Erythroblast (primary cell): ENCODE measurements at regions not wholly inside any gene's neighbourhood (a gene's known extent, or its start where the extent isn't known, plus 50 kb on each side); places are given as distances from the start of the nearest gene placed in this dataset.
A peak's percentile ranks its signal among the peaks of the same experiment; 100 is the strongest.

Source experiments
- DNase-seq, 2 experiments: peaks; one replicate each; lab custom pipeline; 2025; lab: John Stamatoyannopoulos, UW
- GATA1 ChIP-seq: IDR thresholded peaks from 2 replicates; pipeline ENCODE4 v1.6.1; 2011; ENCODE audit warnings: low read depth, mild to moderate bottlenecking, control low read depth, low read length, moderate library complexity
- POLR2A ChIP-seq: IDR thresholded peaks from 2 replicates; pipeline ENCODE4 v1.6.1; 2011; ENCODE audit warnings: mild to moderate bottlenecking, low read length

DNA sequence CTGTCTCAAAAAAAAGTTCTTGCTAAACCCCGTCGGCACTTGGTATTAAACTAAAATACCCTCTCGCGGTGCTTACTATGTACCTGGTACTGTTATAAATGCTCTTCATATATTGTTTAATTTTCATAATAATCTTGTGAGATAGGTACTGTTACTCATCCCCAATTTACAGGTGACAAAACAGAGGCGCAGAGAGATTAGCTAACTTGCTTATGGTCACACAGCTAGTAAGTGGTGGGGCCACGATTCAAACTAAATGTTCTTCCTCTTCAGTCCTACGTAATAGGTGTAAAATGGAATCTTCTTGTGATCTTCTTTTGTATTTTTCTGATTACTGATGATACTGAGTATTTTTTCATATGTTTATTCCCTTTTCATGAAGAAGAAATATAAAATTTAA lies 51.3 kb downstream of the TET3 start:
- peak in 1 of 2 experiments; percentile 47 for DNase-seq
- TF ChIP-seq GATA1 (no peak), POLR2A (no peak)

GRCh38 chr2:74036450-74037195 lies 51.9 kb downstream of the TET3 start:
- no peak for TF ChIP-seq POLR2A
- no peak for TF ChIP-seq GATA1
- DNase-seq = peak; percentile 85 to 95

- DNase-seq = peak; percentile 81 to 84
- TF ChIP-seq GATA1 = no peak
- peak; percentile 55 for TF ChIP-seq POLR2A
Observed at GRCh38 chr2:74037379-74037860, 52.7 kb downstream of the TET3 start.

DNA sequence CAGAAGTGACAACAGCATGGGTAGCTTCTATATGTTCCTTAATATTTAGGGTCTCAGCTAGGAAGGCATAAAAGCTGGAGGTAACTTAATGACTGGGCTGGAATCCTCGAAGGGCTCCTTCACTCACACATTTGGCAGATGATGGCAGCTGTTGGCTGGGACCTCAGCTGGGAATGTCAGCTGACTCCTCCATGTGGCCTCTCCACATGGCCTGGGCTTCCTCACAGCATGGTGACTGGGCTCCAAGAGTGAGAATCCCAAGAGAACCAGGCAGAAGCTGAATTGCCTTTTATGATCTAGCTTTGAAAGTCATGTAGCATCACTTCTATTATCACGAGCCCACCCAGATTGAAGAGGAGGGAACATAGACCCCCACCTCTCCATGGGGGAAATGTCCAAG lies 54.9 kb downstream of the TET3 start:
- TF ChIP-seq POLR2A = no peak
- TF ChIP-seq GATA1 = no peak
- no peak for DNase-seq

DNA sequence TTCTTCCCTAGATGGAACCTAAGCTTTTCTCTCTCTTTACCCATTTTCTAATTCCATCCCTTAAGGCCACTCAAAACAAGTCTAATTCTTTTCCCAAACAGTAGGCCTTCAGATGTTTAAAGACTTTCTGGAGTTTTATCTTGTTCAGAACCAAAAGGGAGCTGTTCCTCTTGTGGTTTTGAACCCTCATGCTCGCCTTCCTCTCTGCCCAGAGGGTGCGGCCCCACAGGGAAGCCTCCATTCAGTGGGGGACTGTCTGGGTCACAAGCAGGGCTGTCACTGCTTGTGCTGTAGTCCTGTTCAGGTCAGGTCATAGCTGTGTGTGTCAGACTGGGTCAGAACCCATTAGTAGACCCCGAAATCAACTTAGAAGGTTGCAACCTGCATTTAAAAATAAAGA lies 56.5 kb downstream of the TET3 start:
- TF ChIP-seq POLR2A (peak; percentile 34), GATA1 (no peak)
- peak; percentile 60 to 66 for DNase-seq

DNA sequence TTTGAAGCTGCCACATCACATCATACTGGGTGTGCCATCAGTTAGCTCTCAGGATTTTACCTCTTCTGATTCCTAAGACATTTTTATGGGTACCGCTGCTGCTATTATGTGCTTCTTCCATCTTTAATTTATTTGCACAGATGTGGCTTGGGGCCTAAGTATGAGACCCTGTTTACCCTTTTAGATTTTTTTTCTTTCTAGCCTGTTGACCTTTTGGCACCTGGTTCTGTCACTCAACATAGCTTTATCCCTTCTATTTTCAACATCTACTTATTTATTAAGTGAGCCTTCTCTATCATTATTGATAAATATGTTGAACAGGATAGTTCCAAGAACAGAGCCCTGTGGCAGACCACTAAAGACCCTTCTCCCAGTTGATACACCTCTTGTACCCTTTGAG lies 57.0 kb downstream of the TET3 start:
- TF ChIP-seq GATA1 (no peak), POLR2A (no peak)
- DNase-seq = no peak

GRCh38 chr2:74042606-74043005 lies 57.9 kb downstream of the TET3 start:
- DNase-seq = no peak
- no peak for TF ChIP-seq POLR2A
- no peak for TF ChIP-seq GATA1

- no peak for TF ChIP-seq POLR2A
- TF ChIP-seq GATA1 = no peak
- peak in 1 of 2 experiments; percentile 32 for DNase-seq
Observed at GRCh38 chr2:74043345-74044329, 58.9 kb downstream of the TET3 start.

- TF ChIP-seq GATA1 = no peak
- TF ChIP-seq POLR2A = no peak
- DNase-seq = peak in 1 of 2 experiments; percentile 16
Observed at GRCh38 chr2:74044999-74045398, 60.3 kb downstream of the TET3 start.

GRCh38 chr2:74045454-74045853 lies 60.7 kb downstream of the TET3 start:
- no peak for TF ChIP-seq GATA1
- no peak for TF ChIP-seq POLR2A
- DNase-seq = no peak

DNA sequence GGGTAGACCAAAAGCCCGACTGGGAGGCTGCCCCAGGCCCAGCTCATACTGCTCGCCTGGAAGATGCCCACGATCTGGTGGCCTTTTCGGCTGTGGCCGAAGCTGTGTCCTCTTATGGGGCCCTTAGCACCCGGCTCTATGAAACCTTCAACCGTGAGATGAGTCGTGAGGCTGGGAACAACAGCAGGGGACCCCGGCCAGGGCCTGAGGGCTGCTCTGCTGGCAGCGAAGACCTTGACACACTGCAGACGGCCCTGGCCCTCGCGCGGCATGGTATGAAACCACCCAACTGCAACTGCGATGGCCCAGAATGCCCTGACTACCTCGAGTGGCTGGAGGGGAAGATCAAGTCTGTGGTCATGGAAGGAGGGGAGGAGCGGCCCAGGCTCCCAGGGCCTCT lies 61.7 kb downstream of the TET3 start:
- TF ChIP-seq POLR2A = no peak
- TF ChIP-seq GATA1 = no peak
- DNase-seq = no peak

GRCh38 chr2:74047152-74047551 lies 62.4 kb downstream of the TET3 start:
- TF ChIP-seq GATA1 = no peak
- no peak for TF ChIP-seq POLR2A
- DNase-seq = no peak

DNA sequence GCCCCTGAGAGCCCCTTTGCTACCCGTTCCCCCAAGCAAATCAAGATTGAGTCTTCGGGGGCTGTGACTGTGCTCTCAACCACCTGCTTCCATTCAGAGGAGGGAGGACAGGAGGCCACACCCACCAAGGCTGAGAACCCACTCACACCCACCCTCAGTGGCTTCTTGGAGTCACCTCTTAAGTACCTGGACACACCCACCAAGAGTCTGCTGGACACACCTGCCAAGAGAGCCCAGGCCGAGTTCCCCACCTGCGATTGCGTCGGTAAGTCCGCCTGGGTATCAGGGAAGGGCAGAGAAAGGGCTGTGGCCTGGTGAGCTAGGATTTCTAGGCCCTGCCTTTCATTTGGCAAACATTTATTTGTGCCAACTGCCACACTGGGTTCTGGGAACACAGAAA lies 63.4 kb downstream of the TET3 start:
- TF ChIP-seq GATA1 (no peak), POLR2A (no peak)
- DNase-seq = no peak

DNA sequence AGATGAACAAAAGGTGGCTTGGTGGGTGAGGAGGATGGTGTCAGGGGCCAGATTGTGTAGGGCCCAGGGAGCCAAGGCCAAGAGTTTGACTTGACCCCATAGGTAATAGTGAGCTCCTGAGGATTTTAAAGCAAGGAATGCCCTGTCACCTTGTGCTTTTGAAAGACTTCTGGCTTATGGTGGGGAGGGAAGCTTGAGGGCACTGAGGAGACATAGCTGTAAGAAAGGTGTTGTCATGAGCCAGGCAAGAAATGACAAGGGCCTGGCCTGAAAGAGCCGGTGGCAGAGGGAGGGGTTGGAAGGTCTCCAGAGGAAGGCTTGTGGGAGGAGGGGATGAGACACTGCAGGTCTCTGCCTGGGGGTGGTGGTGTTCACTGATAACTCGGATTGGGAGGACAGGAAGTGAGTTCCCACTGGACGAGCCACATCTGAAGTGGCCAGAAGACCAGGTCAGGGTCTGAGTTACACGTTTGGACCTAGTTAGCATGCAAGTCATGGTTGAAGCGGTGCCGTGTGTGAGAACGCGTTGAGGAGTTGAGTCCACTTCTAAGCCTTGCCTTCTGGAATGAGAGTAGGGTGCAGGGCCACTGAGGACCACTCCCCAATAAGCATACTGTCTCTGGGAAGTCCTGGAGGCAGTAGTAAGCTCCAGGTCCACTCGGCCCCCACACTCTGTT lies 64.3 kb downstream of the TET3 start:
- peak; percentile 66 to 69 for DNase-seq
- no peak for TF ChIP-seq GATA1
- TF ChIP-seq POLR2A = no peak

- DNase-seq = no peak
- TF ChIP-seq GATA1 (no peak), POLR2A (no peak)
Observed at GRCh38 chr2:74050151-74050550, 65.4 kb downstream of the TET3 start.
